ENCODE measurements at regions not wholly inside any gene's neighbourhood (a gene's known extent, or its start where the extent isn't known, plus 50 kb on each side); places are given as distances from the start of the nearest gene placed in this dataset.

- DNase-seq, result no peak
Measured at GRCh38 chr14:95381726-95382125, 62.0 kb upstream of the CLMN start.

DNA sequence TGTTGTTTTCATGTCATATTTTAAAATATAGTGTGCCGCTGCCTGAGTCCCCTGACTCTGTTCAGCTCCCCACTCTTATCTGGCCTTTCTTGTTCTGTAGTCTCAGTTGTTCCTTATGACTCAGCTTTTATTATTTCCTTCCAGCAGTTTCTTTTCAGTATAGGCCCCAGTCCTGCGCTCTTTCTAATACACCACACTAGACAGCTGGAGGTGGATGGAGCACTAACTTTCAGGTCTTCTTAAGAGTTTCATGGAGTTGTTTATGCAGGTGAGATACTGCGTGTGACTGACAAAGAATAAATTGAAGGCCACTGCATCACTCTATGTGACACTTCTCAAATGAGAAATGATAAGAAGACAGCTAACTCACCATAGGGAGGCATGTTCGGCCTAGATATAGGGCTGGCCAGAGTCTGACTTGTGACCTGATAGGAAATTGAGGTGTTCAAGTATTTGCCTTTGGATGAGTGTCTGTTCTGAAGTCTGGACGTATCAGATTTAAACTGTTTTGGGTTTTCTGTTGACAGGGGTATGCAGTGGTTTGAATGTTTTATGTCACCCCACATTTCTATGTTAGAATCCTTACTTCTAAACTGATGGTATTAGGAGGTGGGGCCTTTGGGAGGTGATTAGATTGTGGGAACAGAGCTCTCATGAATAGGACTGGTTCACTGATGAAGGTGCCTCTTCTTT is 60.8 kb upstream of the CLMN start:
- no peak for DNase-seq

DNA sequence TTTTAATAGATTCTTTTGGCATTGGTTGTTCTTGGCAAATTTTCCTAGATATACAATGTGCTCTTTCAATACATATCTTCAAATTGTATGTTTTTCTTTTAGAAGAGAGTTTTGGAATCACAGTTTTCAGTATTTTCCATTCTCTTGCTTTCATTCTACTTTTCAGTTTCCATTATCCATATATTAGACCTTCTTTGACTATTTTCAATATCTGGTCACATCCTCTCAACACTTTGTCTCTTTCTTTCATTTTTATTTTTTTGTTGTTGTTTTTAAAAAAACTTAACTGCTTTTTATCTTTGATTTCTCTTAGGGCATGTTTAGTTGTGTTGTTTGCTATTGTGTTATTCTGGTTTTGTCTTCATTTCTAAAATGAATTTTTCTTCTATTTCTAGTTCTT is 59.9 kb upstream of the CLMN start:
- DNase-seq, result no peak

GRCh38 chr14:95375539-95376109 is 55.9 kb upstream of the CLMN start:
- no peak for DNase-seq

DNA sequence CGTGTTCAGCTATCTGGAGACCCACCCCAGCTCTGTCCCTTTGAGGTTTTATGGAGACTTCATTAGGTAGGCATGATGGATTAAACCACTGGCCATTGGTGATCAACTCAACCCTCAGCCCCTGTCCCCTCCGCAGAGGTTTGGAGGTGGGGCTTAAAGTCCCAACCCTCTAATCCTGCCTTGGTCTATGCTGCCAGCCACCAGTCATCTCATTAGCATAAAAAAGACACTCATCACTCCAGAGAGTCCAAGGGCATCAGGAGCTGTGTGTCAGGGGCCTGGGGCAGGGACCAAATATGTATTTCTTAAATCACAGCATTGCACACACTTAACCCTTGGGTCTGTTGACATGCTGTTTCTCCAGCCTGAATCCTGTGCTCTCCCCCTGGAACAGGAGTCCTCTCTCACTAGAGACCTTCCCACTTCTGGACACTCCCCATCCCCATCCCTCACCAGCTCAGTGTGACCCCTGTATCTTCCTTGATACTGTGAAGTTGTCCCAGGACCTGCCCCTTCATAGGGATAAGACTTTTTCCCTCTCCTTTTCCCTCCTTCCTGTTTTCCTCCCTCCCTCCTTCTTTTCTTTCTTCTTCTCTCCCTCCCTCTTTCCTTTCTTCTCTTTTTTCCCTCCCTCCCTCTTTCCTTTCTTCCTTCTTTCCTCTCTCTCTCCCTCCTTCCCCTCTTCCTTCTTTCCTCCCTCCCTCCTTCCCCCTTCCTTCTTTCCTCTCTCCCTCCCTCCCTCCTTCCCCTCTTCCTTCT is 54.7 kb upstream of the CLMN start:
- no peak for DNase-seq

GRCh38 chr14:95370076-95370475 is 50.4 kb upstream of the CLMN start:
- no peak for DNase-seq
